Calu3 (cell line): ENCODE measurements at regions not wholly inside any gene's neighbourhood (a gene's known extent, or its start where the extent isn't known, plus 50 kb on each side); places are given as distances from the start of the nearest gene placed in this dataset.

Experiments used
- BruUV-seq: library from RNA; stranded (reverse); fragments of 400-500 nt; replicated peaks from 2 replicates; lab custom pipeline; 2021; lab: Mats Ljungman, UMichigan
- CTCF ChIA-PET: fragments of 300-600 bp; sonication (Branson Sonifier 250); formaldehyde crosslinking; loops from one replicate; lab custom pipeline; 2022; ENCODE audit warnings: antibody characterized with exemption; lab: Charles Lee
- DNase-seq: peaks from one replicate; pipeline ENCODE4 v3.0.0; 2022
- H3K27ac Mint-ChIP-seq: one replicate; pipeline ENCODE4 v1.8.0; 2022; ENCODE audit warnings: mixed read lengths; ENCODE audit not compliant: unreplicated experiment
- H3K27me3 Mint-ChIP-seq: one replicate; pipeline ENCODE4 v1.8.0; 2022; ENCODE audit warnings: mixed read lengths; ENCODE audit not compliant: unreplicated experiment
- H3K36me3 Mint-ChIP-seq: one replicate; pipeline ENCODE4 v1.8.0; 2022; ENCODE audit warnings: mild to moderate bottlenecking, moderate library complexity, mixed read lengths; ENCODE audit not compliant: insufficient read depth, unreplicated experiment
- H3K4me1 Mint-ChIP-seq: one replicate; pipeline ENCODE4 v1.8.0; 2022; ENCODE audit warnings: mild to moderate bottlenecking, low read depth, mixed read lengths; ENCODE audit not compliant: unreplicated experiment
- H3K4me3 Mint-ChIP-seq: one replicate; pipeline ENCODE4 v1.8.0; 2022; ENCODE audit warnings: mild to moderate bottlenecking, low read depth, moderate library complexity, mixed read lengths; ENCODE audit not compliant: unreplicated experiment
- H3K9me3 Mint-ChIP-seq: one replicate; pipeline ENCODE4 v1.8.0; 2022; ENCODE audit warnings: low read depth, mixed read lengths; ENCODE audit not compliant: unreplicated experiment
- intact Hi-C: fragments of 100-400 bp; cut with micrococcal nuclease; formaldehyde crosslinking; loops from one replicate; pipeline ENCODE4 v1.10.0; 2022; ENCODE audit not compliant: unreplicated experiment
- TF ChIP-seq, protein P1 (sequence below): fragments of 200-600 bp; IDR thresholded peaks from one replicate; pipeline ENCODE4 v1.8.0; 2022; ENCODE audit warnings: antibody characterized with exemption; ENCODE audit not compliant: unreplicated experiment

DNA sequence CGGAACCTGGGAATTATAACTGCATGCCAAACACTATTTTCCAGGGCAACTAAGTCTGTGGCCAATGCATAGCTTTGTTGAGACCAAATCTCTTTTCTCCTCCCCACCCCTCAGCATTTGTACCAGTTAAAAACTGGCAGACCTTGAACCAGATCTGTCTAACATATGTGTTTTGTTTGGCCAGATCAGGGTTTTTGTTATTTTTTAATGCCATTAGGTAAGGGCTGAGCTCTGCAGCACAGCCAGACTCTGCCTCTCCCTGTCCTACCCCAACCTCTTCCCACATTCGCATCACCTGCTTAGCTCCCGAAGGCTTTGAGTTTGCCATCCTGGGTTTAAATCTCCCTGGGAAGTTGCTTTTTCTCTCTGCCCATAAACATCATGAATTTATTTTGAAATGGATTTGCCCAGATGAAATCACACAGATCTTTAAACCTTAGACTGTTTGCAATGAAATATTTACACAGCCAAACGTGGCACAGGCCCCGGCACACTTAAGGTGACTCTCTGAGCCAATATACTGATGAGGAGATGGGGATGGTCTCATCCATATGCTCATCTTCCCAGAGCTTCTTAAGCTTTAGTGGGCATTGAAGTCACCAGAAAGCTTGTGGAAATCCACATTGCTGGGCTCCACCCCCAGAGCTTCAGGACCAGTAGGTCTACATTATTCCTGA lies 54.0 kb upstream of the ALDH1B1 start:
- Mint-ChIP-seq H3K27me3 (peaks cover 17% of the 10 kb centered on the region), H3K27ac (no peak overlapping the region), H3K4me3 (no peak overlapping the region), H3K9me3 (no peaks in the 10 kb centered on the region), H3K36me3 (no peaks in the 10 kb centered on the region), H3K4me1 (no peaks in the 10 kb centered on the region)
- TF ChIP-seq, protein P1, sequence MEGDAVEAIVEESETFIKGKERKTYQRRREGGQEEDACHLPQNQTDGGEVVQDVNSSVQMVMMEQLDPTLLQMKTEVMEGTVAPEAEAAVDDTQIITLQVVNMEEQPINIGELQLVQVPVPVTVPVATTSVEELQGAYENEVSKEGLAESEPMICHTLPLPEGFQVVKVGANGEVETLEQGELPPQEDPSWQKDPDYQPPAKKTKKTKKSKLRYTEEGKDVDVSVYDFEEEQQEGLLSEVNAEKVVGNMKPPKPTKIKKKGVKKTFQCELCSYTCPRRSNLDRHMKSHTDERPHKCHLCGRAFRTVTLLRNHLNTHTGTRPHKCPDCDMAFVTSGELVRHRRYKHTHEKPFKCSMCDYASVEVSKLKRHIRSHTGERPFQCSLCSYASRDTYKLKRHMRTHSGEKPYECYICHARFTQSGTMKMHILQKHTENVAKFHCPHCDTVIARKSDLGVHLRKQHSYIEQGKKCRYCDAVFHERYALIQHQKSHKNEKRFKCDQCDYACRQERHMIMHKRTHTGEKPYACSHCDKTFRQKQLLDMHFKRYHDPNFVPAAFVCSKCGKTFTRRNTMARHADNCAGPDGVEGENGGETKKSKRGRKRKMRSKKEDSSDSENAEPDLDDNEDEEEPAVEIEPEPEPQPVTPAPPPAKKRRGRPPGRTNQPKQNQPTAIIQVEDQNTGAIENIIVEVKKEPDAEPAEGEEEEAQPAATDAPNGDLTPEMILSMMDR, result no peak
- intact Hi-C loops, result no loop called here
- no TSS peak for BruUV-seq
- CTCF ChIA-PET, result no interaction called here
- no peak for DNase-seq

DNA sequence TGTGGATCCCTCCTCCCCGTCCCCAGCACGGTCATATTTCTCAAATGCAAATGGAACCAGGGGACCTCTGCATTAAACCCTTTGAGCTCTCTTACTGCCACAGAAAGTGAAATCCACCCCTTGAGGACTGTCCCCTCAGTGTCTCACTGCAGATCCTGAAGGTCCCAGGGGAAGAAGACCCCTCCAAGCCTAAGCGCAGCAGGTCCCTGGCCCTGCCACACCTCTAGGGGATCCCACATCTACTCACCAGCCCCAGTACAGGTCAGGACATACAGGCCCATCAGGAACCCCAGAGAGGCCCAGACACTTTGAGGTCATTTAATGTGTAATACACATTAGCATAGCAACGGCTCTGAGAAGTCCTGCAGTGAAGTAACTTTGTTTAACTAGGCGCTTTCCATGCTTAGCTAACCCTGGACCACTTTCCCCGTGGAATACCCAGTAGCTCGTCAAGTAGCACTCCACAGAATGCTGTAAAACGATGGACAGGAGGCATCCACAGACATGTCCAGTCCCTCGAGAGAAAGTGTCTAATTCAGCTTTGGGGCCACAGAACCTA lies 54.7 kb upstream of the ALDH1B1 start:
- Mint-ChIP-seq H3K27me3 (peaks cover 11% of the 10 kb centered on the region), H3K4me3 (no peak overlapping the region), H3K27ac (no peak overlapping the region), H3K4me1 (no peaks in the 10 kb centered on the region), H3K36me3 (no peaks in the 10 kb centered on the region), H3K9me3 (no peaks in the 10 kb centered on the region)
- DNase-seq, result no peak
- TF ChIP-seq, protein P1, result no peak
- intact Hi-C loops, result no loop called here
- CTCF ChIA-PET, result no interaction called here
- no TSS peak for BruUV-seq

DNA sequence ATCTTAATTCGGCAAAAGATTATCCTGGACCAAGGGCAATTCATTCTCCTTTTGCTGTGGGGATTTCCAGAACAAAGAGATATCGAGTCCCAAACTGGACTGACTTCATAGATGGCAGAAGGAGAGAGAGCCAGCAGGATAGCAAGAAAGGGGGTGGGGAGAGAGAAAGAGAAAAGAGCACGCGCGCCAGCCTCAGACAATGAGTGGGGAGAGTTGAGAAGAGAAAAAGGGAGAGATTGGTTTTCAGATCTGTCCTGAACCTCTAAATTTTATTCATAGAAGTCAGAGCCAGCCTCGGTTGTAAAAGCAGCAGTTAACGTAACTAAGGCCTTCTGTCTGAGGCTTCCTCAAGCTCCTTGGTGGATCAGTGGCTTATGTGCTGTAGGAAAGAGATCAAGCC lies 55.3 kb upstream of the ALDH1B1 start:
- intact Hi-C loops, result no loop called here
- CTCF ChIA-PET, result no interaction called here
- Mint-ChIP-seq H3K4me3 (no peak overlapping the region), H3K9me3 (no peaks in the 10 kb centered on the region), H3K27me3 (peaks cover 5% of the 10 kb centered on the region), H3K36me3 (no peaks in the 10 kb centered on the region), H3K4me1 (no peaks in the 10 kb centered on the region), H3K27ac (no peak overlapping the region)
- DNase-seq, result no peak
- TF ChIP-seq, protein P1, result no peak
- no TSS peak for BruUV-seq

DNA sequence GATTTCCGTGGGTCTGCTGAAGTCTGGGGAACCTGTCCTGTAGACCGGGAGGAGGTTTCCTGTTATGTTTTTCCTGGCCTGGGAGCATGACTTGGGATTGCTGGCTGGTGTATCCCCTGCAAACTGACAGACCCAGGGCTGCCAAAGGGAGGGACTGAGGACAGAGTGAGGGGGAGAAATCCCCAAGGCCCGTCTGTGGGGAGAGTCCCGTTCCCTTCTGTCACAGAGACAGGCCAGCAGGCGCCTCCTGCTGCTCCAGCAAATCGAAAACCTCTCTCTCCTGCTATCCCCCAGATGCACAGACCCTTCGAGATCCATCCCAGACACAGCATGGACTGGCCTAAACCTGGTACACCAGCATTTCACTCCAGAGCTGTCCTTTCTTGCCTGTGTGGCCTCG lies 56.2 kb upstream of the ALDH1B1 start:
- Mint-ChIP-seq H3K9me3 (no peaks in the 10 kb centered on the region), H3K27ac (no peak overlapping the region), H3K27me3 (no peaks in the 10 kb centered on the region), H3K36me3 (no peaks in the 10 kb centered on the region), H3K4me1 (no peaks in the 10 kb centered on the region), H3K4me3 (no peak overlapping the region)
- CTCF ChIA-PET, result no interaction called here
- TF ChIP-seq, protein P1, result no peak
- no TSS peak for BruUV-seq
- no peak for DNase-seq
- intact Hi-C loops, result no loop called here
